HCT116 (cell line): ENCODE measurements at regions not wholly inside any gene's neighbourhood (a gene's known extent, or its start where the extent isn't known, plus 50 kb on each side); places are given as distances from the start of the nearest gene placed in this dataset.

Experiments
- ATAC-seq: fragments of 200-7000 bp; cut with Tn5 transposase; 2 replicates; pipeline ENCODE4 v1.9.1; 2020; ENCODE audit warnings: mild to moderate bottlenecking, moderate library complexity
- BruUV-seq: library from RNA; stranded (reverse); fragments of 400-500 nt; replicated peaks from 2 replicates; lab custom pipeline; 2021; lab: Mats Ljungman, UMichigan
- CTCF ChIA-PET: fragments of 300-600 bp; sonication (Branson Sonifier 250); formaldehyde crosslinking; loops from one replicate; lab custom pipeline; 2021; ENCODE audit warnings: antibody characterized with exemption; lab: Charles Lee
- POLR2A ChIA-PET: fragments of 300-600, 350-600 bp; sonication (Branson Sonifier 250); formaldehyde crosslinking; loops from one replicate; lab custom pipeline; 2021; ENCODE audit warnings: antibody characterized with exemption; lab: Charles Lee
- RAD21 ChIA-PET, 2 experiments: fragments of 300-600 bp; sonication (Branson Sonifier 250); formaldehyde crosslinking; loops; one replicate each; lab custom pipeline; 2023; ENCODE audit warnings: low total read pairs in 2 of 2; ENCODE audit not compliant: uncharacterized antibody in 2 of 2, unreplicated experiment in 2 of 2, low non-redundant PET in 1 of 2; lab: Charles Lee
- DNase-seq: peaks from one replicate; pipeline ENCODE4 v3.0.0-alpha.2; 2010; ENCODE audit warnings: low read depth, low spot score
- H2AFZ ChIP-seq: fragments of 200-600 bp; shearing (Covaris generic), sonication (generic); 2 replicates; pipeline ENCODE4 v1.6.1; 2017; ENCODE audit warnings: low read depth, mixed run types, mixed read lengths, antibody characterized with exemption, low read length; ENCODE audit not compliant: poor library complexity, severe bottlenecking
- H3K27ac ChIP-seq: 2 replicates; pipeline ENCODE4 v1.5.1; 2012; ENCODE audit warnings: low read depth, low read length
- H3K27me3 ChIP-seq: fragments of 200-600 bp; sonication (generic); 2 replicates; pipeline ENCODE4 v1.6.1; 2016; ENCODE audit warnings: mixed run types, low read length, mixed read lengths; ENCODE audit not compliant: insufficient read depth
- H3K36me3 ChIP-seq, 2 experiments: fragments of 200-500 bp in 1 of 2; fragments of 200-600 bp in 1 of 2; sonication (Bioruptor generic) in 1 of 2; sonication (generic) in 1 of 2; 2 replicates each; pipeline versions ENCODE4 v1.5.1 to v1.6.1; 2014 to 2016; ENCODE audit warnings: low read length in 2 of 2, inconsistent platforms in 1 of 2, mixed read lengths in 1 of 2, mixed run types in 1 of 2; ENCODE audit not compliant: insufficient read depth in 2 of 2, control insufficient read depth in 1 of 2
- H3K4me1 ChIP-seq, 2 experiments: fragments of 200-600 bp in 1 of 2; sonication (generic) in 1 of 2; 2 replicates each; pipeline versions ENCODE4 v1.5.1 to v1.6.1; 2012 to 2017; ENCODE audit warnings: low read length in 2 of 2, inconsistent platforms in 1 of 2, mild to moderate bottlenecking in 1 of 2, mixed read lengths in 1 of 2, mixed run types in 1 of 2, moderate library complexity in 1 of 2; ENCODE audit not compliant: insufficient read depth in 2 of 2, control insufficient read depth in 1 of 2
- H3K4me2 ChIP-seq: fragments of 200-600 bp; sonication (generic); 2 replicates; pipeline ENCODE4 v1.6.1; 2017; ENCODE audit warnings: mixed run types, low read length, mixed read lengths
- H3K4me3 ChIP-seq, 2 experiments: fragments of 200-600 bp in 1 of 2; sonication (generic) in 1 of 2; replicated peaks in 1 of 2; 2 replicates each; pipeline ENCODE4 v1.5.1; 2011 to 2016; ENCODE audit warnings: low read length in 2 of 2, control low read depth in 1 of 2, low read depth in 1 of 2, mild to moderate bottlenecking in 1 of 2, mixed read lengths in 1 of 2, mixed run types in 1 of 2
- H3K79me2 ChIP-seq: fragments of 200-600 bp; sonication (generic); 2 replicates; pipeline ENCODE4 v1.6.1; 2017; ENCODE audit warnings: mild to moderate bottlenecking, mixed run types, low read length, moderate library complexity, mixed read lengths; ENCODE audit not compliant: insufficient read depth
- H3K9ac ChIP-seq: fragments of 200-600 bp; sonication (generic); 2 replicates; pipeline ENCODE4 v1.6.1; 2016; ENCODE audit warnings: low read length, mixed read lengths
- H3K9me2 ChIP-seq: fragments of 200-600 bp; sonication (generic), shearing (Covaris generic); 2 replicates; pipeline ENCODE4 v1.6.1; 2017; ENCODE audit warnings: mixed run types, mild to moderate bottlenecking, moderate library complexity; ENCODE audit not compliant: insufficient read depth
- H3K9me3 ChIP-seq, 2 experiments: fragments of 200-500 bp in 1 of 2; fragments of 200-600 bp in 1 of 2; sonication (Bioruptor generic) in 1 of 2; sonication (generic) in 1 of 2; 2 replicates each; pipeline ENCODE4 v1.6.1; 2014 to 2017; ENCODE audit warnings: low read length in 2 of 2, mixed read lengths in 2 of 2, inconsistent platforms in 1 of 2, low read depth in 1 of 2, mild to moderate bottlenecking in 1 of 2, mixed run types in 1 of 2, moderate library complexity in 1 of 2; ENCODE audit not compliant: control insufficient read depth in 1 of 2, insufficient read depth in 1 of 2
- H4K20me1 ChIP-seq: fragments of 200-600 bp; sonication (generic), shearing (Covaris generic); 2 replicates; pipeline ENCODE4 v1.6.1; 2017; ENCODE audit warnings: mixed run types, mild to moderate bottlenecking, moderate library complexity; ENCODE audit not compliant: insufficient read depth
- CBX3 ChIP-seq: IDR thresholded peaks from 2 replicates; pipeline ENCODE4 v1.6.1; 2012; ENCODE audit warnings: low read depth
- CEBPB ChIP-seq: IDR thresholded peaks from 2 replicates; pipeline ENCODE4 v1.6.1; 2012; ENCODE audit warnings: low read depth
- EGR1 ChIP-seq: IDR thresholded peaks from 2 replicates; pipeline ENCODE4 v1.6.1; 2012; ENCODE audit warnings: low read depth
- ELF1 ChIP-seq: IDR thresholded peaks from 2 replicates; pipeline ENCODE4 v1.6.1; 2012; ENCODE audit warnings: low read depth, borderline replicate concordance
- EZH2phosphoT487 ChIP-seq: fragments of 200-600 bp; IDR thresholded peaks from 2 replicates; pipeline ENCODE4 v1.6.1; 2018; ENCODE audit warnings: antibody characterized with exemption, borderline replicate concordance
- FOSL1 ChIP-seq: IDR thresholded peaks from 2 replicates; pipeline ENCODE4 v1.6.1; 2012; ENCODE audit warnings: low read depth
- POLR2A ChIP-seq: IDR thresholded peaks from 2 replicates; pipeline ENCODE4 v1.7.0; 2011; ENCODE audit warnings: borderline replicate concordance; ENCODE audit not compliant: insufficient read depth, insufficient read length; ENCODE audit errors: extremely low read depth
- POLR2AphosphoS5 ChIP-seq: IDR thresholded peaks from 2 replicates; pipeline ENCODE4 v1.6.1; 2011; ENCODE audit warnings: mild to moderate bottlenecking, low read depth, low read length, moderate library complexity
- SIN3A ChIP-seq: IDR thresholded peaks from 2 replicates; pipeline ENCODE4 v1.6.1; 2012; ENCODE audit warnings: low read depth
- SP1 ChIP-seq: IDR thresholded peaks from 2 replicates; pipeline ENCODE4 v1.6.1; 2012; ENCODE audit warnings: low read depth
- TCF7L2 ChIP-seq: IDR thresholded peaks from 2 replicates; pipeline ENCODE4 v1.7.0; 2011; ENCODE audit warnings: borderline replicate concordance, inconsistent platforms; ENCODE audit not compliant: insufficient read depth, insufficient read length; ENCODE audit errors: extremely low read depth
- YY1 ChIP-seq: IDR thresholded peaks from 2 replicates; pipeline ENCODE4 v1.6.1; 2011; ENCODE audit warnings: low read length, low read depth, moderate library complexity, mild to moderate bottlenecking; ENCODE audit not compliant: insufficient replicate concordance; ENCODE audit errors: extremely low read depth
- ZNF274 ChIP-seq: fragments of 200-500 bp; sonication (Bioruptor generic); IDR thresholded peaks from 2 replicates; pipeline ENCODE4 v1.6.1; 2014; ENCODE audit warnings: mild to moderate bottlenecking, low read depth, low read length, inconsistent platforms
- intact Hi-C: fragments of 100-400 bp; cut with micrococcal nuclease; formaldehyde crosslinking; loops from 2 replicates; pipeline ENCODE4 v1.10.0; 2022
- TF ChIP-seq, protein P1 (sequence below): IDR thresholded peaks from 2 replicates; pipeline ENCODE4 v1.6.1; 2012; ENCODE audit warnings: low read depth
- TF ChIP-seq, protein P2 (sequence below): IDR thresholded peaks from 2 replicates; pipeline ENCODE4 v1.6.1; 2012
- TF ChIP-seq, protein P3 (sequence below), 3 experiments: fragments of 200-600 bp in 1 of 3; sonication (generic) in 1 of 3; IDR thresholded peaks in 2 of 3; conservative IDR thresholded peaks in 1 of 3; 2 replicates each; pipeline ENCODE4 v1.5.1; 2012 to 2017; ENCODE audit warnings: low read depth in 2 of 3, low read length in 2 of 3, antibody characterized with exemption in 1 of 3, borderline replicate concordance in 1 of 3, control low read depth in 1 of 3, mild to moderate bottlenecking in 1 of 3, mixed read lengths in 1 of 3, mixed run types in 1 of 3, moderate library complexity in 1 of 3; ENCODE audit not compliant: insufficient read depth in 1 of 3
- TF ChIP-seq, protein P4 (sequence below): IDR thresholded peaks from 2 replicates; pipeline ENCODE4 v1.6.1; 2012

DNA sequence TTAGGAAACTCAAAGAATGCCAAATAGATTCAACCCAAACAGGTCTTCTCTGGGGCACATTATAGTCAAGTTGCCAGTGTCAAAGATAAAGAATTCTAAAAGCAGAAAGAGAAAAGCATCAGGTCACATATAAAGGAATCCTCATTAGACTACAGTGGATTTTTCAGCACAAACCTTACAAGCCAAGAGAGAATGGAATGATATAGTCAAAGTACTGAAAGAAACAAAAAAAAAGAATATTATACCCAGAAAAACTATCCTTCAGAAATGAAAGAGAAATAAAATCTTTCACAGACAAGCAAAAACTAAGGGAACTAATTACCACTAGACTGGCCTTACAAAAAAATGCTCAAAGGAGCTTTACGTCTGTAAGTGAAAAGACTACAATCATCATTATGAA lies 65.5 kb downstream of the TBR1 start (continued):
- TF ChIP-seq, protein P1, sequence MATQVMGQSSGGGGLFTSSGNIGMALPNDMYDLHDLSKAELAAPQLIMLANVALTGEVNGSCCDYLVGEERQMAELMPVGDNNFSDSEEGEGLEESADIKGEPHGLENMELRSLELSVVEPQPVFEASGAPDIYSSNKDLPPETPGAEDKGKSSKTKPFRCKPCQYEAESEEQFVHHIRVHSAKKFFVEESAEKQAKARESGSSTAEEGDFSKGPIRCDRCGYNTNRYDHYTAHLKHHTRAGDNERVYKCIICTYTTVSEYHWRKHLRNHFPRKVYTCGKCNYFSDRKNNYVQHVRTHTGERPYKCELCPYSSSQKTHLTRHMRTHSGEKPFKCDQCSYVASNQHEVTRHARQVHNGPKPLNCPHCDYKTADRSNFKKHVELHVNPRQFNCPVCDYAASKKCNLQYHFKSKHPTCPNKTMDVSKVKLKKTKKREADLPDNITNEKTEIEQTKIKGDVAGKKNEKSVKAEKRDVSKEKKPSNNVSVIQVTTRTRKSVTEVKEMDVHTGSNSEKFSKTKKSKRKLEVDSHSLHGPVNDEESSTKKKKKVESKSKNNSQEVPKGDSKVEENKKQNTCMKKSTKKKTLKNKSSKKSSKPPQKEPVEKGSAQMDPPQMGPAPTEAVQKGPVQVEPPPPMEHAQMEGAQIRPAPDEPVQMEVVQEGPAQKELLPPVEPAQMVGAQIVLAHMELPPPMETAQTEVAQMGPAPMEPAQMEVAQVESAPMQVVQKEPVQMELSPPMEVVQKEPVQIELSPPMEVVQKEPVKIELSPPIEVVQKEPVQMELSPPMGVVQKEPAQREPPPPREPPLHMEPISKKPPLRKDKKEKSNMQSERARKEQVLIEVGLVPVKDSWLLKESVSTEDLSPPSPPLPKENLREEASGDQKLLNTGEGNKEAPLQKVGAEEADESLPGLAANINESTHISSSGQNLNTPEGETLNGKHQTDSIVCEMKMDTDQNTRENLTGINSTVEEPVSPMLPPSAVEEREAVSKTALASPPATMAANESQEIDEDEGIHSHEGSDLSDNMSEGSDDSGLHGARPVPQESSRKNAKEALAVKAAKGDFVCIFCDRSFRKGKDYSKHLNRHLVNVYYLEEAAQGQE: no peak
- TF ChIP-seq, protein P2, sequence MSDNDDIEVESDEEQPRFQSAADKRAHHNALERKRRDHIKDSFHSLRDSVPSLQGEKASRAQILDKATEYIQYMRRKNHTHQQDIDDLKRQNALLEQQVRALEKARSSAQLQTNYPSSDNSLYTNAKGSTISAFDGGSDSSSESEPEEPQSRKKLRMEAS: no peak
- TF ChIP-seq FOSL1 (no peak), ZNF274 (no peak)

DNA sequence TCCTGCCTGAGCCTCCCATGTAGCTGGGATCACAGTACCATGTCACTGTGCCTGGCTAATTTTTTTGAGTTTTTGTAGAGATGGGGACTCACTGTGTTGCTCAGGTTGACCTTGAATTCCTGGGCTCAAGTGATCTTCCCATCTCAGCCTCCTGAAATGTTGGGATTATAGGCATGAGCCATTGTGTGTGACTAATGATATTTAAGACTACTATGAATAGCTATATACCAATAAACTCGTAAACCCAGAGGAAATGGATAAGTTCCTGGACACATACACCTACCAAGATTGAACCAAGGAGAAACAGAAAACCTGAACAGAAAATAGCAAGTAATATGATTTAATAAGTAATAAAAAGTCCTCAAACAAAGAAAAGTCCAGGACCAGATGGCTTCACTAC lies 68.0 kb downstream of the TBR1 start:
- Histone ChIP-seq H3K27me3 (no peaks in the 10 kb centered on the region), H3K9me2 (no peaks in the 10 kb centered on the region), H4K20me1 (no peaks in the 10 kb centered on the region), H3K4me3 (no peak overlapping the region), H3K27ac (no peak overlapping the region), H2AFZ (no peak overlapping the region), H3K4me2 (no peak overlapping the region), H3K9me3 (peaks cover 8 to 10% of the 10 kb centered on the region in 2 experiments; a peak in 2 of 4 replicates), H3K36me3 (no peaks in the 10 kb centered on the region), H3K9ac (no peak overlapping the region), H3K4me1 (no peaks in the 10 kb centered on the region), H3K79me2 (no peaks in the 10 kb centered on the region)
- no TSS peak for BruUV-seq
- POLR2A ChIA-PET: no interaction called here
- CTCF ChIA-PET: no interaction called here
- DNase-seq (no peak), ATAC-seq (no peak)
- RAD21 ChIA-PET: no interaction called here
- intact Hi-C loops: no loop called here
- TF ChIP-seq, protein P3, sequence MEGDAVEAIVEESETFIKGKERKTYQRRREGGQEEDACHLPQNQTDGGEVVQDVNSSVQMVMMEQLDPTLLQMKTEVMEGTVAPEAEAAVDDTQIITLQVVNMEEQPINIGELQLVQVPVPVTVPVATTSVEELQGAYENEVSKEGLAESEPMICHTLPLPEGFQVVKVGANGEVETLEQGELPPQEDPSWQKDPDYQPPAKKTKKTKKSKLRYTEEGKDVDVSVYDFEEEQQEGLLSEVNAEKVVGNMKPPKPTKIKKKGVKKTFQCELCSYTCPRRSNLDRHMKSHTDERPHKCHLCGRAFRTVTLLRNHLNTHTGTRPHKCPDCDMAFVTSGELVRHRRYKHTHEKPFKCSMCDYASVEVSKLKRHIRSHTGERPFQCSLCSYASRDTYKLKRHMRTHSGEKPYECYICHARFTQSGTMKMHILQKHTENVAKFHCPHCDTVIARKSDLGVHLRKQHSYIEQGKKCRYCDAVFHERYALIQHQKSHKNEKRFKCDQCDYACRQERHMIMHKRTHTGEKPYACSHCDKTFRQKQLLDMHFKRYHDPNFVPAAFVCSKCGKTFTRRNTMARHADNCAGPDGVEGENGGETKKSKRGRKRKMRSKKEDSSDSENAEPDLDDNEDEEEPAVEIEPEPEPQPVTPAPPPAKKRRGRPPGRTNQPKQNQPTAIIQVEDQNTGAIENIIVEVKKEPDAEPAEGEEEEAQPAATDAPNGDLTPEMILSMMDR (IDR thresholded peaks at IDR 0.05 in 2 of 3, conservative IDR thresholded peaks at IDR 0.05 in 1 of 3; ENCODE audit: borderline replicate concordance in 1 of 3, insufficient read depth in 1 of 3, low read depth in 2 of 3, low read length in 2 of 3): no peak
- no peak for TF ChIP-seq EGR1
- no peak for TF ChIP-seq ELF1
- no peak for TF ChIP-seq EZH2phosphoT487
- TF ChIP-seq POLR2AphosphoS5: no peak
- TF ChIP-seq, protein P4, sequence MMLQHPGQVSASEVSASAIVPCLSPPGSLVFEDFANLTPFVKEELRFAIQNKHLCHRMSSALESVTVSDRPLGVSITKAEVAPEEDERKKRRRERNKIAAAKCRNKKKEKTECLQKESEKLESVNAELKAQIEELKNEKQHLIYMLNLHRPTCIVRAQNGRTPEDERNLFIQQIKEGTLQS: no peak
- no peak for TF ChIP-seq SP1
- no peak for TF ChIP-seq TCF7L2
- TF ChIP-seq CEBPB: no peak
- TF ChIP-seq CBX3: no peak
- no peak for TF ChIP-seq POLR2A
- TF ChIP-seq FOSL1: no peak
- no peak for TF ChIP-seq ZNF274
- TF ChIP-seq SIN3A: no peak
- no peak for TF ChIP-seq YY1
